ENCODE measurements at regions not wholly inside any gene's neighbourhood (a gene's known extent, or its start where the extent isn't known, plus 50 kb on each side); places are given as distances from the start of the nearest gene placed in this dataset.

DNA sequence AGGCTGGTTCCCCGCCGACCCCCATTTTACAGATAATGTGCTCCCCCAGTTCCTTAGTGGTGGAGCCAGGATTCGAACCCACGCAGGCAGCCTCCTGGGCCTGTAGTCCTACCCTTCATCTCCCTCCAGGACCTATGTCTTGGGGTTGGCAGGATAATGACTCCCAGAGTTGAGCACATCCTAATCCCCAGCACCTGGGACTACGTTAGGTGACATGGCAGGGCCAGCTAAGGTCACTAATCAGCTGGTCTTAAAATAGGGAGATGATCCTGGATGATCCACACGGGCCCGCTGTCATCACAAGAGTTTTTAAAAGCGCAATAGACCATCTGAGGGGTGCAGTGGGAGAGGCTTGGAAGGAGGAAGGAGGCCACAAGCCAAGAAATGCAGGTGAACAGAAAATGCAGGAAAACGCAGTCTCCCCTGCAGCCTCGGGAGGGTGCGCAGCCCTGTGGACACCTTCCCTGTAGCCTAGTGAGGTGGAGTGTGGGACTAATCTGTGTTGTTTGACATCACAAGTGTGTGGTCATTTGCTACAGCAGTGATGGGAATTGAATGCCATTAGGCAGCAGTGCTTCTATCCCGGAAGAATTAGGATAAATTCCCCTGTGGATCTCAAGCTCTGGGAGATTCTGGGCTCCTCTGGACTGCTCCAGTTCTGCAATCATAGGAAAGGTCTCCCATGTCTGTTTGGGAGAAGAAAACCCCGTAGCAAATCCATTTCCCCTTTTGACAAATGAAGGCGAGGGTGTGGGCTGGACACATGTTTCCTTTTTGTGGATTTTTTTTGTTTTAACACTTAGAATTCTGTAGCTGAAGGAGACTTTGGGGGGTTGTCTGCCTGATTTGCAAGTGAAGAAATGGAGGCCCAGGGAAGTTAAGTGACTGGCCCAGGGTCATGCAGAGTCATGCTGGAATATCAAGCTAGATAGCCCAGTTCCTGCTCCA is 297.7 kb downstream of the SEC14L1 start:
- DNase-seq (ENCODE audit: low spot score in 2 of 2) (no peak), ATAC-seq (no peak)
- H3K4me1 Mint-ChIP-seq = peaks cover 98% of the 10 kb centered on the region
- H3K9me3 Mint-ChIP-seq = no peaks in the 10 kb centered on the region
- H3K27ac Mint-ChIP-seq = peak overlapping the region; percentile 95
- peaks cover 36% of the 10 kb centered on the region for H3K36me3 Mint-ChIP-seq
- H3K4me3 Mint-ChIP-seq = peak overlapping the region; percentile 59

DNA sequence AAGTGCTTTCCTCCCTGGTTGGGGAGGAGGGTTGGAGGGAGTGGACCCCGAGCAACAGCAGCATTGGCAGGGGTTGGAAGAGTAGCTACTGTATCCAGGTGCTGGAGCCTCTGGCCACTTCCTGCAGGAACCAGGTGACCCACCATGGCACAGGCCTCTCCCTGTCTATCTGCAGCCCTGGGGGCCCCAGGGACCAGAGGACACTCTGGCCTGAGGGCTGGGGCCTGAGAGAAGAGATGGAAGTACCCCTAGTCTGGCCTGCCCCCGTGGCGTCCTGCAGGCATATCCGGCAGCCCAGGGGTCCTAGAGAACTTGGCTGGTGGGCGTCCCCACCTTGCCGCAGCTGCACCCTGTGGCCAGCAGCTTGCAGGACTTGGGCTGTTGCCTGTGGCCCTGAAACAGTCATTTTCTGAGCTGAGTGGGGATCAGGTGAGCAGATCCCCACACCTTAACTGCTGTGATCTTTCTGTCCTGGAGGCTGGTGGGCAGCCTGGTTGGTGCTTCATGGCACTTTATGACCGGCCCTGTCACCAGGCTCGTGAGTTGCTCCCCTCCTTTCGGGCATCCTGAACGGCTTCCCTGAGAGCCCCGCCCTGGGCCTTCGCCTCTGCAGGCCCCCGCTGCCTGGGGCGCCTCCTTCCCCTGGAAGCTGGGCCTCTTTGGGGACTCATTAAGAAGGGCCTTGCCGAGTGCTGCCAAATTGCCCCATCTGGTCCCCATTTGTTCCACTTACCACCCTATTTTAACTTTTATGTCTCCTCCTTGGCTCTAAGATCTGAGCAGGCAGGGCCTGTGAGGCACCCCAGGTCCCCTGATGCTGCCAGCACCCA is 298.6 kb downstream of the SEC14L1 start:
- peak overlapping the region; percentile 59 for H3K4me3 Mint-ChIP-seq
- H3K36me3 Mint-ChIP-seq = peaks cover 45% of the 10 kb centered on the region
- H3K9me3 Mint-ChIP-seq = no peaks in the 10 kb centered on the region
- DNase-seq (ENCODE audit: low spot score in 2 of 2) (no peak), ATAC-seq (no peak)
- H3K27ac Mint-ChIP-seq = peak overlapping the region; percentile 95
- peaks cover 98% of the 10 kb centered on the region for H3K4me1 Mint-ChIP-seq

DNA sequence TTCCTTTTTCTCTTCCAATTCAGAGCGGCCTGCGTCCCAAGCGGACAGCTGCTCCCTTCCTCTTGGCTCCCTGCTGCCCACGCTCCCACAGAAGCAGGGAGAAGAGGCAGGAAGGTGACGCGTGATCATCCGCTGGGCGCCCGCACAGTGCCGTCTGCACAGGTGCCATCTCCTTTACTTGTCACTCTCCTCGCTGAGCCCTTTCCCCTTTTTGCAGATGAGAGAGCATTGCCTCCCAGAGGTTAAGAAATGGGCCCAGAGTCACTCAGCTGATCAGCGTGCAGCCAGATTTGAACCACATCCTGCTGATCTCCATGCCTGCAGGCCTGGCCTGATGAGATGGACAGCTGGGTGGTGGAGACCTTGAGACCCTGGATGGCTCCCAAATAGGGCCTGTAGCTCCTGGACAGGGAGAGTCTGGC is 299.8 kb downstream of the SEC14L1 start:
- DNase-seq (ENCODE audit: low spot score in 2 of 2) = no peak
- H3K36me3 Mint-ChIP-seq = peaks cover 57% of the 10 kb centered on the region
- ATAC-seq = no peak
- peak overlapping the region; percentile 59 for H3K4me3 Mint-ChIP-seq
- peaks cover 98% of the 10 kb centered on the region for H3K4me1 Mint-ChIP-seq
- peak overlapping the region; percentile 95 for H3K27ac Mint-ChIP-seq
- no peaks in the 10 kb centered on the region for H3K9me3 Mint-ChIP-seq

DNA sequence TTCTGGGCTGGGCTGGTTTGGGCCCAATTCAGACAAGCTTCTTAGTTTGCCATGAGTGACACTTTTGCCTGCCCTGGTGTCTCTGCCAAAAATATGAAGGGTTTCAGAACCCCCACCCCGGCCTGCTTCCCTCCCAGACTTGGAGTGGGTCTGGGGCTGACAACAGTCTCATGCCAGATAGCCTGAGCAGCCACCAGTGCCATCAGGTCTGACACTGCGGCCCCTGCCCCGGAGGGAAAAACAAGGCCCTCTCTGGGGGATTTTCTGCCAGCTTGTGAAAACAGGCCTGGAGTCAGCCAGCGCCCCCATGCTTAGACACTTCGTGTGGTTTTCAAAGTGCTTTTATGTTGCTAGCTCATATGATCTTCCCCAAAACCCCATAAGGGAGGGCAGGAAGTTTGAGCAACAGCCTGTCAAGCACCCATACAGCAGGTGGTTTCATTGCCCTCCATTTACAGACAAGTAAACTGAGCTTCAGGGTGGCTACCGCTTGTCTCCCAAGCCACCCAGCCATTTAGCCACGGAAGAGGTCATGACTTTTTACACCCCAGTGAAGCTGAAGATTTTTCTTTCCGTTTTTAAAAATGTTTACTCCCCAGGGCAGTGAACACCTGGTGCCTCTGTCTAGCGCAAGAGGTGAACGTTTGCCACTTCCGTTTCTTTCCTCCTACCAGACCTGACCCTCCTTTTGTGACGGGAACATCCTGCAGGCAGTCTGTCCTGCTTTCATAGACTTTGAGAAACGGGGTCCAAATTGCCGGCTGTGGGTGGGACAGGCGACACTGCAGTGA is 300.6 kb downstream of the SEC14L1 start:
- peaks cover 98% of the 10 kb centered on the region for H3K4me1 Mint-ChIP-seq
- peak overlapping the region; percentile 95 for H3K27ac Mint-ChIP-seq
- DNase-seq (ENCODE audit: low spot score in 2 of 2) = peak in 1 of 2 donors; percentile 81

DNA sequence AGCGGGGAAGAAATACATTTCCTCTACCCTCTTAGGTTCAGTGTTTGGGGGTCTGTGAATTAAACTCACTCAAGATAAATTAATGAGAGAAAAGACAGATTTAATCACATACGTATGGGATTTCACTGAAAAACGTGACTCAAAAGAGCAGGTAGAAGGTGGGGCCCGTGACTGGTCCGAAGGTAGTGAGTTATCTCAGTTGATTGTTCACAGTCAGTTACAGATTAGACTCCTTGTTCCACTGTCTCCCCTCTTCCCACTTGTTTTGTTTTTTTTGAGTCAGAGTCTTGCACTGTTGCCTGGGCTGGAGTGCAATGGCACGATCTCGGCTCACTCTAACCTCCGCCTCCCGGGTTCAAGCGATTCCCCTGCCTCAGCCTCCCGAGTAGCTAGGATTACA is 301.2 kb downstream of the SEC14L1 start:
- H3K4me3 Mint-ChIP-seq = peak overlapping the region; percentile 59
- H3K9me3 Mint-ChIP-seq = no peaks in the 10 kb centered on the region
- H3K4me1 Mint-ChIP-seq = peaks cover 98% of the 10 kb centered on the region
- peak; percentile 45 for ATAC-seq
- peak overlapping the region; percentile 95 for H3K27ac Mint-ChIP-seq
- no peak for DNase-seq (ENCODE audit: low spot score in 2 of 2)
- H3K36me3 Mint-ChIP-seq = peaks cover 64% of the 10 kb centered on the region

More for the DNA sequence above, 300.6 kb downstream of the SEC14L1 start:
- H3K4me3 Mint-ChIP-seq = peak overlapping the region; percentile 59
- H3K9me3 Mint-ChIP-seq = no peaks in the 10 kb centered on the region
- peak; percentile 58 for ATAC-seq
- peaks cover 60% of the 10 kb centered on the region for H3K36me3 Mint-ChIP-seq

DNA sequence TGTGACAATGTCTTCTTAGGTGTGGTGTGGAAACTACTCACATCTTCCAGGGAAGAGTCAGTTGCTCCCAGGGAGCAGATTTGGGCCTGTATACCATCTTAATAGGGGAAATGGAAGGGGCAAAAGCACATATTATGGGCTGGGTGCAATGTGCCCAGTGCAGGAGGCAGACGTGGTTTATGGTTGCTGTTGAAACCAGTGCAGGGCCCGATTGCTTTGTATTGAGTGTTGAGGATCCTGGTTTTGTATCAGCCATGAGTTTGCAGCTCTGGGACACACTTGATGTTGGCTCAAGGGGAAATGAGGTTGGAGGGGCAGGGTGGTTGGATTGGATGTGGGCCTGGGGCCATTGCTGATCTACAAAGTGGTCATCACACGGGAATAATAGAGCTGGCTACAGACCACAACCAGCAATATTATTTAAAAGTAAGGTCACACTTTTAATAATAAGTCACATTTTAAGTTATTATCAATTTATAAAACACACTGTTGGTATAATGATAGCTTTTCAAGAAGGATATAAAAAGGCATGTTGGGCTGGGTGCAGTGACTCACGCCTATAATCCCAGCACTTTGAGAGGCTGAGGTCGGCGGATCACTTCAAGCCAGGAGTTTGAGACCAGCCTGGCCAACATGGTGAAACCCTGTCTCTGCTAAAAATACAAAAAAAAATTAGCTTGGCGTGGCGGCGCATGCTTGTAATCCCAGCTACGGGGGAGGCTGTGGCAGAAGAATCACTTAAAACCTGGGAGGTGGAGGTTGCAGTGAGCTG is 302.4 kb downstream of the SEC14L1 start:
- DNase-seq (ENCODE audit: low spot score in 2 of 2) (no peak), ATAC-seq (no peak)
- Mint-ChIP-seq H3K9me3 (no peaks in the 10 kb centered on the region), H3K4me1 (peaks cover 93% of the 10 kb centered on the region), H3K27ac (peak overlapping the region; percentile 95), H3K36me3 (peaks cover 76% of the 10 kb centered on the region), H3K4me3 (peak overlapping the region; percentile 59)

DNA sequence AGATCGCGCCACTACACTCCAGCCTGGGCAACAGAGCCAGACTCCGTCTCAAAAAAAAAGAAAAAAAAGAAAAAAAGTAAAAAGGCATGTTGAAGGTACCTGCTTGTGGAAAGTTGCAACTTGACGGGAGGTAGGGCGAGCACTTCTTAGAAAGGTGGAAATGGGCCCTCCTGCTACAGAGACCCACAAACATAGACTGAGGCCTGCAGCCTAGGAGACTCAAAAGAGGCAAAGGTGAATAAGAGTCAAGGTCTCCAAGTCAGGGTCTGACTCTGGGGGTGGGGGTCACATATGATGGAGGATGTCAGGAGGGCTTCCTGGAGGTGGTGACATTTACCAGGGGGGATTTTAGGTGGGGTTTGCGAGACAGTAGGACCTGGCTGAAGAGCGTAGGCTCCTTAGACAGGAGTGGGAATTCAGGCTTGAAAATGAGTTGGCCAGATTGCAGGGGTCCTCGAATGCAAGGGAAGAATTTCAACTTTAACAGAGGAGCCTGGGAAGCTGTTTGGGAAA is 303.0 kb downstream of the SEC14L1 start:
- H3K4me1 Mint-ChIP-seq = peaks cover 87% of the 10 kb centered on the region
- peaks cover 81% of the 10 kb centered on the region for H3K36me3 Mint-ChIP-seq
- ATAC-seq (no peak), DNase-seq (ENCODE audit: low spot score in 2 of 2) (no peak)
- H3K9me3 Mint-ChIP-seq = no peaks in the 10 kb centered on the region
- H3K4me3 Mint-ChIP-seq = peak overlapping the region; percentile 59
- peak overlapping the region; percentile 95 for H3K27ac Mint-ChIP-seq

DNA sequence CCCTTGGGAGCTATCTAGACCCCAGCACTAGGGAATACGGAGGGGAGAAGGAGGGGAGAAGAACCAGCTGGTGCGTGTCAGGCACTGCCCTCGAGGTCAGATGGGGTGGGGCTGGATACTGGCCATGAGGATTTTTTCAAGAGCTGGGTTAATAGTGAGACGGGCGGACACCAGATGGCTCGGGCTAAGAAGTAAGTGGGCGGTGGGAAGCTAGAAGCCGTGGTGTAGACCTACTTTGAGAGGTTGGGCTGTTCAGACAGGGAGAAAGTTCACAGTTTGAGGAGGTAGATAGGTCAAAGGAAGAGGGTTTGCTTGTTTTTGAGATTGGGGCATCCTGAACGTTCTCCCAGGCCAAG is 303.8 kb downstream of the SEC14L1 start:
- Mint-ChIP-seq H3K9me3 (no peaks in the 10 kb centered on the region), H3K36me3 (peaks cover 84% of the 10 kb centered on the region), H3K4me1 (peaks cover 87% of the 10 kb centered on the region), H3K27ac (peak overlapping the region; percentile 95), H3K4me3 (peak overlapping the region; percentile 59)
- ATAC-seq = peak; percentile 23
- no peak for DNase-seq (ENCODE audit: low spot score in 2 of 2)

DNA sequence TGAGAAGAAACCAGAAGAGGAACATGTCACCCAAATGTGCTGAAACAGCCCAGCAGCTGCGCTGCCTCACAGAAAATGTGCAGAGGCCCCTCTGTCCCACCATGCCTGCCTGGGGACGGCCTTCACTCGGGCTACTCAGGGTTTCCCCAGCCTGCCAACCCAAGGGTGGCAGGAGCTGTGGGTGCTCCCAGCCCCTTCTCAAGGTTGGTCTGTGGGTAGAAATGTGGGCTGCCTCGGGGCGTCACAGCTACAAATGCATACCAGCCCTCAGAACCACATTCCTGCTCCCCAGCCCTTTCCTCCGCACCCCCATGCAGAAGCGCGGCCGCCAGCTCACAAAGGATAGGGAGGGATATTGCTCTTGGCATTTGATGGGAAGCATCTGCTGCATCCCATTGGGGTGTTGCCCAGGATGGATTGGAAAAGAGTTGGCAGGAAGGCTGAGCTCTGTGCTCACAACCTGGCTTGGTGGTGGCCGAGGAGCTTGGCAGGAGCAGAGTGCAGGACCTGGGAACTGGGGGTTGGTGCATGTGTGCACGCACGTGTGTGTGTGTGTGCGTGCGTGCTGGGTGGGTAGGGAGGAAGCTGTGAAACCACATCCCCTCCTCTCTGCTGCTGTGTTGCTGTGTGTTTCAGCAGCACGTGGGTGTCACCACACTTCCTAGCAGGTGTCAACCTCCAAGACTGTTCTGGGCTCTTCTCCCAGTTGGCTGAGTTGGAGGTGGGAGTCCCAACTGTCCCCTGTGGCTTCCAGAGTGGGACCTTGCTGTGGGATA is 304.4 kb downstream of the SEC14L1 start:
- H3K36me3 Mint-ChIP-seq = peaks cover 90% of the 10 kb centered on the region
- DNase-seq (ENCODE audit: low spot score in 2 of 2) = peak in 1 of 2 donors; percentile 56
- no peaks in the 10 kb centered on the region for H3K9me3 Mint-ChIP-seq
- H3K4me1 Mint-ChIP-seq = peaks cover 88% of the 10 kb centered on the region
- H3K27ac Mint-ChIP-seq = peak overlapping the region; percentile 95
- peak overlapping the region; percentile 59 for H3K4me3 Mint-ChIP-seq
- ATAC-seq = peak; percentile 83

DNA sequence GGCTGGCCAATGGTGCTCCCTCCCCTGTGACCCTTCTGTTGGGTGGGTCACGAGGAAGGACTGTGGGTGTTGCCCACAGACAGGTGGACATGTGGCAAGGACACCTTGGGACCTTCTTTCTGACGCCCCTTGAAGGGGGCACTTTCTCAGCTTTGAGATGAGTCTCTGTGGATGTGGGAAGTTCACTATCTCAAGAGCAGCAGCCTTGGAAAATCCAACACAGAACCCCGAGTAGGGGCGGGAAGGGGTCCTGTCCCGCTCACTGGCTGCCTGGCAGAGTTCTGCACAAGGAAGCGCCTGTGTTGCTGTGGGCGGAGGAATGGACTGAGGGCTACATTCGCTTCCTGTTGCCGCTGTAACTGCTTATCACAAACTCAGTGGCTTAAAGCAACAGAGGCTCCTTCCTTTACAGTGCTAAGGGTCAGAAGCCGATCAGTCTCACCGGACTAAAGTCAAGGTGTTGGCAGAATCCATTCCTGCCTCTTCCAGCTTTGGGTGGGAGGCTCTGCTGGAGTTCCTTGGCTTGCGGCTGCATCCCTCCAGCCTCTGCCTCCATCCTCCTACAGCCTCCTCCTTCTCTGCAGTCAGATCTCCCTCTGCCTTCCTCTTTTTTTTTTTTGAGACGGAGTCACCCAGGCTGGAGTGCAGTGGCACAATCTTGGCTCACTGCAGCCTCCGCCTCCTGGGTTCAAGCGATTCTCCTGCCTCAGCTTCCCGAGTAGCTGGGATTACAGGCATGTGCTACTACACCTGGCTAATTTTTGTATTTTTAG is 305.2 kb downstream of the SEC14L1 start:
- Mint-ChIP-seq H3K4me1 (peaks cover 88% of the 10 kb centered on the region), H3K9me3 (no peaks in the 10 kb centered on the region), H3K27ac (peak overlapping the region; percentile 95), H3K36me3 (peaks cover 92% of the 10 kb centered on the region), H3K4me3 (peak overlapping the region; percentile 59)
- peak in 1 of 2 donors; percentile 86 for DNase-seq (ENCODE audit: low spot score in 2 of 2)
- peak; percentile 59 for ATAC-seq

DNA sequence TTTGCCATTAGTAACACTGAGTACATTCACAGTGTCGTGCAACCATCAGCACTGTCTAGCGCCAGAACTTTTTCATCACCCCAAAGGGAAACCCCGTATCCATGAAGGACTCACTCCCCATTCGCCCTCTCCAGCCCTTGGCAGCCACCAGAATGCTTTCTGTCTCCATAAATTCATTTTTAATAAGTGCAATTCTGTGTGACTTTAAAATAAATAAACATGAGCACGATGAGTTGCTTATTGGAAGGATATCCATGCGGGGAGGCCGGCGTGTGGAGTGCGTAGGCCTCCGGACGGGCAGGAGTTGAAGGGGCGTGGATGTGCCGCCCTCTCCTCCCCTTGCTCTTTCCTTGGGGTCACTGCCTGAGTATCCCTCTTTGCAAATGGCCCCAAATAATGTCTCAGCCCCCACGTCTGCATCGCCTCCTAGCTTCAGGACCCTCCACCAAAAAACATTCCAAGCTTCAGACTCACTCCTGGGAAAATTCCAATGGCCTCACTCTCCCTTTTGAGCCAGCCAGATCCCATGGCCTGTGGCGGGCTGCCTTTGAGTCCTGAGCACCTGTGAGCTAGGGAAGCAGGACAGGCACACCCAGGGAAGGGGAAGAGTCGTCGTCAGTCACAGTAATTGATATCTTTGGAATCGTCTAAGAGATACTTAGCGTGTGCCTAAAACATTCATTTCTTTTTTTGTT is 306.3 kb downstream of the SEC14L1 start:
- peaks cover 80% of the 10 kb centered on the region for H3K4me1 Mint-ChIP-seq
- peaks cover 92% of the 10 kb centered on the region for H3K36me3 Mint-ChIP-seq
- H3K4me3 Mint-ChIP-seq = peak overlapping the region; percentile 59
- H3K9me3 Mint-ChIP-seq = no peaks in the 10 kb centered on the region
- ATAC-seq (no peak), DNase-seq (ENCODE audit: low spot score in 2 of 2) (no peak)
- peak overlapping the region; percentile 95 for H3K27ac Mint-ChIP-seq

DNA sequence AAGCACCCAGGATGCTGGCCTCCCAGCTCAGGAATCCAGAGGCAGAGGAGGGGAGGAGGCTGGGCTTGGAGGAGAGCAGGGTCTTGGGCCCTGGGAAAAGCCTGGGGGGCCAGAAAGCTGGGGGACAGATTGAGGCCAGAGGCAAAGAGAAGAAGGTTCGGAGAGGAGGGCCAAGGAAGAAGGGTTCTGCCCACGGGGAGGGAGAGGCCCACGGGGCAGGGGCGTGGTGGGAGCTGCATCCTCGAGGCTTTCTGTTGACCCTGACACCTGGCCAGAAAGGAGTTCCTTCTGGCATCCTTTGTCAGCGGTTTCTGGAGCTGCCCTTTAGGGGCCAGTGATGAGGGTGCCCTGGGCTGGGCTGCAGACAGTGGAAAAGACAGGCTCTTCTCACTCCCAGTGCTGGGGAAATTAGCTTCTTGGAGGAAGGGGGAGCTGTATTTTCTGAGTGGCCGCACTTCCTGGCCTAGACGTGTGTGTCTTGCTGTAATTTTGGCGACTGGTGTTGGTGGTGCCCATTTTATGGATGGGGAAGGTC is 308.7 kb downstream of the SEC14L1 start:
- peaks cover 98% of the 10 kb centered on the region for H3K36me3 Mint-ChIP-seq
- H3K27ac Mint-ChIP-seq = peak overlapping the region; percentile 98
- ATAC-seq (no peak), DNase-seq (ENCODE audit: low spot score in 2 of 2) (no peak)
- no peaks in the 10 kb centered on the region for H3K9me3 Mint-ChIP-seq
- H3K4me3 Mint-ChIP-seq = peak overlapping the region; percentile 86
- peaks cover 66% of the 10 kb centered on the region for H3K4me1 Mint-ChIP-seq

All from stimulated activated effector memory CD8-positive, alpha-beta T cell treated with anti-CD3 and anti-CD28 coated beads, Interleukin-12 subunit alpha, Interleukin-12 subunit beta, amount 100 ng/mL, for 72 hours (primary cell).